ENCODE measurements at regions not wholly inside any gene's neighbourhood (a gene's known extent, or its start where the extent isn't known, plus 50 kb on each side); places are given as distances from the start of the nearest gene placed in this dataset.
"Not testable (repeated sequence)": the region's sequence is repeated elsewhere in the genome, so short reads cannot be mapped to it uniquely, and the experiment has no call there.

DNA sequence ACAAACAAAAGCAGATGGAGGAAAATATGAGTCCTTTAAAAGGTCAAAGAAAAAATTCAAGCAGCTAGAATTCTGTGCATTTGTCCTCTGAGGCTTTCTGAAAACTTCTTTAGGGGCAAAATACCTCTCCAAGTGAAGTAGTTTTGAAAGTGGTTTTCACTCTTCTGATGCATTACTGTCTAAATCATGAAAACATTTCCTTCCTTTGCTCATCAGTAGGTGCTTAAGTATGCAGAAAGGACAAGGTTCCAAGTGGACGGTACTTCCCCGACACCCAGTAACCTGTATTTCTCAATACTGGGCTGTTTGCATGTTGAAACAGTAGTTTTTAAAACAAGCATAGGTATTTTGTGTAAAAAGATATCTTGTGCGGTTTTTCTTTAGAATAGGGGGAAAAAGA lies 189.1 kb upstream of the ERBB4 start:
- TF ChIP-seq, protein P1, sequence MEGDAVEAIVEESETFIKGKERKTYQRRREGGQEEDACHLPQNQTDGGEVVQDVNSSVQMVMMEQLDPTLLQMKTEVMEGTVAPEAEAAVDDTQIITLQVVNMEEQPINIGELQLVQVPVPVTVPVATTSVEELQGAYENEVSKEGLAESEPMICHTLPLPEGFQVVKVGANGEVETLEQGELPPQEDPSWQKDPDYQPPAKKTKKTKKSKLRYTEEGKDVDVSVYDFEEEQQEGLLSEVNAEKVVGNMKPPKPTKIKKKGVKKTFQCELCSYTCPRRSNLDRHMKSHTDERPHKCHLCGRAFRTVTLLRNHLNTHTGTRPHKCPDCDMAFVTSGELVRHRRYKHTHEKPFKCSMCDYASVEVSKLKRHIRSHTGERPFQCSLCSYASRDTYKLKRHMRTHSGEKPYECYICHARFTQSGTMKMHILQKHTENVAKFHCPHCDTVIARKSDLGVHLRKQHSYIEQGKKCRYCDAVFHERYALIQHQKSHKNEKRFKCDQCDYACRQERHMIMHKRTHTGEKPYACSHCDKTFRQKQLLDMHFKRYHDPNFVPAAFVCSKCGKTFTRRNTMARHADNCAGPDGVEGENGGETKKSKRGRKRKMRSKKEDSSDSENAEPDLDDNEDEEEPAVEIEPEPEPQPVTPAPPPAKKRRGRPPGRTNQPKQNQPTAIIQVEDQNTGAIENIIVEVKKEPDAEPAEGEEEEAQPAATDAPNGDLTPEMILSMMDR (IDR thresholded peaks at IDR 0.05; ENCODE audit: borderline replicate concordance, insufficient read depth, low read depth, low read length), result no peak
- H3K4me3 ChIP-seq (ENCODE audit: low read depth, low read length), result no peak overlapping the region

DNA sequence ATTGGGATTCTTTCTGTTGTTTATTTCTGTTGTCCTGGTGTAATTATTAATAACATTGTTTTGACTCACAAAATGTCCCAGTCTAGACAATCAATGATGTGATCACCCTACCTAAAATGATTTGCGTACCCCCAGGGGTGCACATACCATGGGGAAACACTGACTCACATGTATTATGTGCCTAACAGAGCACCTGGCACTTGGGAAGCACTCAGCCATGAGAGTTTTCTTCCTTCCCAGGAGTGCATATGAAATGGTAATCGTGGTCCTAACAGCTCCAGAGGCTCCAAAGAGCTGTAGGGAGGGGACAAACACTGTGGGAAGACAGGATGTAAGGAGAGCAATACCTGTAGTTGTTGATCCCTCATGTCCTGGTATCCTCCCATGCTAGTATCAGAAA lies 187.8 kb upstream of the ERBB4 start:
- no peak overlapping the region for H3K4me3 ChIP-seq (ENCODE audit: low read depth, low read length)
- TF ChIP-seq, protein P1 (IDR thresholded peaks at IDR 0.05; ENCODE audit: borderline replicate concordance, insufficient read depth, low read depth, low read length), result no peak

DNA sequence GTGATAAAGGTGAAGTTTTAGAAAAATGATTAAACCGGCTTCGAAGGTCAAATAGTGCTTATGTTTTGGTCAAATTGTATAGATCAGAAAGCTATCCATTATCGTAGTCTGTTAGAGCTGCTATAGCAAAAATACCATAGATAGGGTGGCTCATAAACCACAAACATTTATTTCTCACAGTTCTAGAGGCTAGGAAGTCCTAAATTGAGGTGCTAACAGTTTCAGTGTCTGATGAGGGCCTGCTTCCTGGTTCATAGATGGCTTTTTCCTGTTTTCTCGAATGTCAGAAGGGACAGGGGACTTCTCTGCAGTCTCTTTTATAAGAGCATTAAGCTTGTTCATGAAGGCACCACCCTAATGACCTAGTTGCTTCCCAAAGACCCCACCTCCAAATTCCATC lies 186.6 kb upstream of the ERBB4 start:
- H3K4me3 ChIP-seq (ENCODE audit: low read depth, low read length), result no peak overlapping the region
- TF ChIP-seq, protein P1 (IDR thresholded peaks at IDR 0.05; ENCODE audit: borderline replicate concordance, insufficient read depth, low read depth, low read length), result no peak

DNA sequence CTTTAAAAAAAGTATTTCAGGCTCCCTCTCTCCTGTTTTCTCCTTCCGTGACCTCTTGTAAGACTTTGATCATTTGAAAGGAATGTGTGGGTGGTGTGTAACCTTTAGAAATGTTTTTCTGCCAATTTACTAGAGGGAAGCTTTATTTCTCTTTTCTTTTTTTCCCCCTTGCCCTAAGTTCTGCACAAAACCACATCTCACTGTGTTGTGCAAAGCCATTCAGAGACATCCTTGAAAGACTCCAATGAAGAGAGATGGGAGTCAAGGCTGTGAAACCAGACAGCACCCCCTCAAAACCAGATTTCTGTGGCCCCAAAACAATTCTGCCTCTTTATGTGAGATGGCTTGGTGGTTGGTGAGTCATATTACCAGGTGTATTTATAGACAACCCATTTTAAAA lies 184.6 kb upstream of the ERBB4 start:
- TF ChIP-seq, protein P1 (IDR thresholded peaks at IDR 0.05; ENCODE audit: borderline replicate concordance, insufficient read depth, low read depth, low read length), result no peak
- no peak overlapping the region for H3K4me3 ChIP-seq (ENCODE audit: low read depth, low read length)

DNA sequence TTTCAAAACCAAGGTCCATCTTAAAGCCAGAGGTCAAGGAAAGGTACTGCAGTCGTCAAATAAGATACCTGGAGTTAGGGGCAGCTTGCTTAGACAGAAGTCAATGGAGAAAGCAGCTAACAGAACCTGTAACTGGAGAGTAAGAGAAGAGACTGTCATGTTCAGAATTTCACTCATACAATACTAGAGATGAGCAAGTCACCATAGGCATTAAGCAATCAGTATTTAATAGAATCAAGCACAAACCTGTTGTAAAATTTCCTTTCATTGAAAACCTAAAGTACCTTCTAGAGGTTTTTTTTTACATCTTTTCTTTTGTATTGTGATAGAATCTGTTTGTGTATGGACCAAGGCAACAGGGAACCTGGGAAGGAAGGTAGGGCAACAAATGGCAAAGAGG lies 183.4 kb upstream of the ERBB4 start:
- no peak overlapping the region for H3K4me3 ChIP-seq (ENCODE audit: low read depth, low read length)
- TF ChIP-seq, protein P1 (IDR thresholded peaks at IDR 0.05; ENCODE audit: borderline replicate concordance, insufficient read depth, low read depth, low read length), result no peak

DNA sequence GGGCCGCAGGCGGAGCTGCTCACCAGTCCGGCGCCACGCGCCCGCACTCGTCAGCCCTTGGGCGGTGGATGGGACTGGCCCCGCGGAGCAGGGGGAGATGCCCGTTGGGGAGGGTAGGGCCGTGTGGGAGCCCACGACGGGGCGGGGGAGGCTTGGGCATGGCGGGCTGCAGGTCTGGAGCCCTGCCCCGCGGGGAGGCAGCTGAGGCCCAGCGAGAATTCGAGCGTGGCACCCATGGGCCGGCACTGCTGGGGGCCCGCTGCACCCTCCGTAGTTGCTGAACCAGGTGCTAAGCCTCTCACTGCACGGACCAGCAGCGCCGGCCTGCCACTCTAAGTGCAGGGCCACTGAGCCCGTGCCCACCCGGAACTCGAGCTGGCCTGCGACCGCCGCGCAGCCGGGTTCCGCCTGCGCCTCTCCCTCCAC lies 182.4 kb upstream of the ERBB4 start:
- H3K4me3 ChIP-seq (ENCODE audit: low read depth, low read length), result no peak overlapping the region
- TF ChIP-seq, protein P1 (IDR thresholded peaks at IDR 0.05; ENCODE audit: borderline replicate concordance, insufficient read depth, low read depth, low read length), result no peak

DNA sequence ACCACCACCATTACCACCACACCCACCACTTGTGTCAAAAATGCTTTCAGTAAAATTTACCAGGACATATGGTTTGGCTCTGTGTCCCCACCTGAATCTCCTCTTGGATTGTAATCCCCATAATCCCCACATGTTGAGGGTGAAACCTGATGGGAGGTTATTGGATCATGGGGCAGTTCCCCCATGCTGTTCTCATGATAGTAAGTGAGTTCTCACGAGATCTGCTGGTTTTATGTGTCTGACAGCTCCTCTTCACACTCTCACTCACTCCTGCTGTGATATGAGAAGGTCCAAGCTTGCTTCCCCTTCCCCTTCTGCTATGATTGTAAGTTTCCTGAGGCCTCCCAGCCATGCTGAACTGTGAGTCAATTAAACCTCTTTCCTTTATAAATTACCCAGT lies 176.8 kb upstream of the ERBB4 start:
- not testable (repeated sequence) for H3K4me3 ChIP-seq (ENCODE audit: low read depth, low read length)

DNA sequence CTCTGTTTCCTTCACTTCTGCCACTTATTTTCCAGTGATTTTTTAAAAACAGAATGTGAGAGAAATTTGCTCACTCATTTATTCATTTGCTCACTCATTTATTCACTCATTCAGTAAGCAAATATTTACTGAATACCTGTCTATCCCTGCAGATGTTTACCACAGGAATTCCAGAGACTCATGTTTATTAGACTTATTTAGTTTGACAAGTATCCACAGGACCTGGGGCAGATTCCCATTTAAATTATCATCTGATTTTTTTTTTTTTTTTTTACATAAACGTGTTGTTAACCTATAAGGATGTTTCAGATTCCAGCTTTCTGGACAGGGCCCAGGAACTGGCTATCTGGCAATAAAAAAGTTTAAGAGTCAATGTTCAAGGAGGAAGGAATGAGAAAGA lies 175.1 kb upstream of the ERBB4 start:
- H3K4me3 ChIP-seq (ENCODE audit: low read depth, low read length), result no peak overlapping the region
- TF ChIP-seq, protein P1 (IDR thresholded peaks at IDR 0.05; ENCODE audit: borderline replicate concordance, insufficient read depth, low read depth, low read length), result no peak
